ENCODE measurements at regions not wholly inside any gene's neighbourhood (a gene's known extent, or its start where the extent isn't known, plus 50 kb on each side); places are given as distances from the start of the nearest gene placed in this dataset.
"Not testable (repeated sequence)": the region's sequence is repeated elsewhere in the genome, so short reads cannot be mapped to it uniquely, and the experiment has no call there.

DNA sequence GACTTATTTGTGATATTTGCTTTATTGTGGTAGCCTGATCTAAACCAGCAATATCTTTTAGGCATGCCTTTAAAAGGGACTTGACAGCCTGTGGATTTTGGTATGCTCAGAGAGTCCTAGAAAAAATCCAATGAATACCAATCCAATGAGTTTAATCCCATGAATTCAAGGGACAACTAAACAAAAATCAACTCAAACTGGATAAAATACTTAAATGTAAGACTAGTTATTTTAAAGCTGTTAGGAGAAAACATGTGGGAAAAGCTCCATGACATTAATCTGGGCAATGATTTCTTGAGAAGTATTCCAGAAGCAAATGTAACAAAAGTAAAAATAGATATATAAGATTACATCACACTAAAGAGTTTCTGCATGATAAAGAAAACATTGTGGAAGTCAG, 711.5 kb upstream of the PITX2 start:
- Mint-ChIP-seq H3K9me3 (peaks cover 5% of the 10 kb centered on the region), H3K4me3 (no peak overlapping the region), H3K4me1 (no peaks in the 10 kb centered on the region), H3K27ac (no peak overlapping the region), H3K36me3 (ENCODE audit: low read depth) (peaks cover 4% of the 10 kb centered on the region), H3K27me3 (ENCODE audit: low read depth, poor library complexity) (peaks cover 4% of the 10 kb centered on the region)
- DNase-seq: no peak
- TF ChIP-seq, protein P1, sequence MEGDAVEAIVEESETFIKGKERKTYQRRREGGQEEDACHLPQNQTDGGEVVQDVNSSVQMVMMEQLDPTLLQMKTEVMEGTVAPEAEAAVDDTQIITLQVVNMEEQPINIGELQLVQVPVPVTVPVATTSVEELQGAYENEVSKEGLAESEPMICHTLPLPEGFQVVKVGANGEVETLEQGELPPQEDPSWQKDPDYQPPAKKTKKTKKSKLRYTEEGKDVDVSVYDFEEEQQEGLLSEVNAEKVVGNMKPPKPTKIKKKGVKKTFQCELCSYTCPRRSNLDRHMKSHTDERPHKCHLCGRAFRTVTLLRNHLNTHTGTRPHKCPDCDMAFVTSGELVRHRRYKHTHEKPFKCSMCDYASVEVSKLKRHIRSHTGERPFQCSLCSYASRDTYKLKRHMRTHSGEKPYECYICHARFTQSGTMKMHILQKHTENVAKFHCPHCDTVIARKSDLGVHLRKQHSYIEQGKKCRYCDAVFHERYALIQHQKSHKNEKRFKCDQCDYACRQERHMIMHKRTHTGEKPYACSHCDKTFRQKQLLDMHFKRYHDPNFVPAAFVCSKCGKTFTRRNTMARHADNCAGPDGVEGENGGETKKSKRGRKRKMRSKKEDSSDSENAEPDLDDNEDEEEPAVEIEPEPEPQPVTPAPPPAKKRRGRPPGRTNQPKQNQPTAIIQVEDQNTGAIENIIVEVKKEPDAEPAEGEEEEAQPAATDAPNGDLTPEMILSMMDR (IDR thresholded peaks at IDR 0.05): no peak

DNA sequence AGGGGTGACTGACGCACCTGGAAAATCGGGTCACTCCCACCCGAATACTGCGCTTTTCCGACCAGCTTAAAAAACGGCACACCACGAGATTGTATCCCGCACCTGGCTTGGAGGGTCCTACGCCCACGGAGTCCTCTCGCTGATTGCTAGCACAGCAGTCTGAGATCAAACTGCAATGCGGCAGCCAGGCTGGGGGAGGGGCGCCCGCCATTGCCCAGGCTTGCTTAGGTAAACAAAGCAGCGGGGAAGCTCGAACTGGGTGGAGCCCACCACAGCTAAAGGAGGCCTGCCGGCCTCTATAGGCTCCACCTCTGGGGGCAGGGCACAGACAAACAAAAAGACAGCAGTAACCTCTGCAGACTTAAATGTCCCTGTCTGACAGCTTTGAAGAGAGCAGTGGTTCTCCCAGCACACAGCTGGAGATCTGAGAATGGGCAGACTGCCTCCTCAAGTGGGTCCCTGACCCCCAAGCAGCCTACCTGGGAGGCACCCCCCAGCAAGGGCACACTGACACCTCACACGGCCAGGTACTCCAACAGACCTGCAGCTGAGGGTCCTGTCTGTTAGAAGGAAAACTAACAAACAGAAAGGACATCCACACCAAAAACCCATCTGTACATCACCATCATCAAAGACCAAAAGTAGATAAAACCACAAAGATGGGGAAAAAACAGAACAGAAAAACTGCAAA, 714.5 kb upstream of the PITX2 start:
- not testable (repeated sequence) for H3K4me1 Mint-ChIP-seq; DNase-seq; H3K36me3 Mint-ChIP-seq (ENCODE audit: low read depth); H3K27ac Mint-ChIP-seq; H3K27me3 Mint-ChIP-seq (ENCODE audit: low read depth, poor library complexity); H3K9me3 Mint-ChIP-seq; H3K4me3 Mint-ChIP-seq

DNA sequence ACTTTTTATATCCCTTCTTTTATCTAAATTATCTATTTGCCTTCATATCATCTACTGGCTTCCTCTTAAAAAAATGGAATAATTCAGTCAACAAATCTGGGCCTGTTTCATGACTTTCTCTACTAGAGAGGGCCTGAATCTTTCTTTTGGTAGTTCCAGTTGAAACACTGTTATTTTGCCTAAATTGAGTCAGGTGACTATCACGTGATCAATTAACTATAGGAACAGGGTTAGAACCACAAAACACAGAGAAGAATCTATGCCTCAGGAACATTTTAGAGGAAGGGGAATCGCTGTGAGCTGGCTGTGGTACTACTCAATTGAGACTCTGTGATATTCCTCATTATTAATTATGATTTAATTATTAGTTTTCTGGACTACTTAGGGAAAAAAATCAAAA, 736.7 kb upstream of the PITX2 start:
- Mint-ChIP-seq H3K27ac (no peak overlapping the region), H3K9me3 (peaks cover 8% of the 10 kb centered on the region), H3K4me3 (no peak overlapping the region), H3K4me1 (peaks cover 8% of the 10 kb centered on the region), H3K36me3 (ENCODE audit: low read depth) (no peaks in the 10 kb centered on the region), H3K27me3 (ENCODE audit: low read depth, poor library complexity) (peaks cover 4% of the 10 kb centered on the region)
- TF ChIP-seq, protein P1 (IDR thresholded peaks at IDR 0.05): no peak
- no peak for DNase-seq

DNA sequence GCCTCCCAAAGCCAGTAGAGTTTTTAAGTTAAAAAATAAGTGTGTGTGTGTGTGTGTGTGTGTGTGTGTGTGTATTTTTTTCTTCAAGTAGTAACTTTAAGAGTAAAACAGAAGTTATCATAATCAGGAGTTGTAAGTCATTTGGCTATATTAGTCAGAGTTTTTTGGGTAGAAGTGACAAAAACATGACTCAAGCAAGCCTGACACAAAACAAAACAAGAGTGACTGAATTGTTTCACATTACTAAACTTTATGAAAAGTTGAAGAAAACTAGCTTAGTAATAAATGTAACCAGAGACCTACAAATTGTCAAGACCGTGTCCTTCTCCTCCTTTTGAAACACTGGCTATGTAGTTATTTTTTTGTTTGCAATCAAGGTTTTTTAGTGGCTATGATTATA, 738.0 kb upstream of the PITX2 start:
- no peak overlapping the region for H3K27ac Mint-ChIP-seq
- H3K27me3 Mint-ChIP-seq (ENCODE audit: low read depth, poor library complexity): peaks cover 4% of the 10 kb centered on the region
- TF ChIP-seq, protein P1 (IDR thresholded peaks at IDR 0.05): no peak
- H3K36me3 Mint-ChIP-seq (ENCODE audit: low read depth): no peaks in the 10 kb centered on the region
- H3K9me3 Mint-ChIP-seq: peaks cover 11% of the 10 kb centered on the region
- H3K4me3 Mint-ChIP-seq: no peak overlapping the region
- H3K4me1 Mint-ChIP-seq: peaks cover 8% of the 10 kb centered on the region
- no peak for DNase-seq

DNA sequence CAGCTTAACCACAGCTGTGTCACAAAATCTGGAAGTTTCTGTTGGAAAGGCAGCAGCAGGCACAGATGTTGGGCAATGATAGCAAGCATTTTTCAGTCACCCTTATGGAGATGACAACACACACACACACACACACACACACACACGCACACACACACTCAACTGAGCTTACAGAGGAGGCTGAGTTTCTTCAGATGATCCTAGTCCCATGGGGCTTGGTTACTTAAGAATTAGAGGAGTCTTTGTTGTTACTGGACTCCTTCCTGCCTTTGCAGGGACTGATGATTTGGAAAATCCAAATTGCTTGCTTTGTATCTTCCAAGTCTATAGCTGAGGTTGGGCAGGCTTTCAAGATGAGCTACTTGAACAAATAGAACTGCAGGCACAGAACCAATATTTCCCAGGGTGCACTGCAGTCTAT, 740.1 kb upstream of the PITX2 start:
- TF ChIP-seq, protein P1 (IDR thresholded peaks at IDR 0.05): no peak
- Mint-ChIP-seq H3K36me3 (ENCODE audit: low read depth) (no peaks in the 10 kb centered on the region), H3K27me3 (ENCODE audit: low read depth, poor library complexity) (no peaks in the 10 kb centered on the region), H3K4me3 (no peak overlapping the region), H3K9me3 (peaks cover 11% of the 10 kb centered on the region), H3K27ac (peak overlapping the region; percentile 20), H3K4me1 (peaks cover 8% of the 10 kb centered on the region)
- no peak for DNase-seq

DNA sequence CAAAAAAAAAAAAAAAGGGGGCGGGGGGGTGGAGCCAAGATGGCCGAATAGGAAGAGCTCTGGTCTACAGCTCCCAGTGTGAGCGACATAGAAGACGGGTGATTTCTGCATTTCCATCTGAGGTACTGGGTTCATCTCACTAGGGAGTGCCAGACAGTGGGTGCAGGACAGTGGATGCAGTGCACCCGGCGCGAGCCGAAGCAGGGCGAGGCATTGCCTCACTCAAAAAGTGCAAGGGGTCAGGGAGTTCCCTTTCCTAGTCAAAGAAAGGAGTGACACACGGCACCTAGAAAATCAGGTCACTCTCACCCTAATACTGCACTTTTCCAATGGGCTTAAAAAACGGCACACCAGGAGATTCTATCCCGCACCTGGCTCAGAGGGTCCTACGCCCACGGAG, 755.0 kb upstream of the PITX2 start:
- not testable (repeated sequence) for DNase-seq; H3K36me3 Mint-ChIP-seq (ENCODE audit: low read depth); H3K4me1 Mint-ChIP-seq; H3K4me3 Mint-ChIP-seq; H3K27me3 Mint-ChIP-seq (ENCODE audit: low read depth, poor library complexity); H3K27ac Mint-ChIP-seq
- H3K9me3 Mint-ChIP-seq: peaks cover 34% of the 10 kb centered on the region

DNA sequence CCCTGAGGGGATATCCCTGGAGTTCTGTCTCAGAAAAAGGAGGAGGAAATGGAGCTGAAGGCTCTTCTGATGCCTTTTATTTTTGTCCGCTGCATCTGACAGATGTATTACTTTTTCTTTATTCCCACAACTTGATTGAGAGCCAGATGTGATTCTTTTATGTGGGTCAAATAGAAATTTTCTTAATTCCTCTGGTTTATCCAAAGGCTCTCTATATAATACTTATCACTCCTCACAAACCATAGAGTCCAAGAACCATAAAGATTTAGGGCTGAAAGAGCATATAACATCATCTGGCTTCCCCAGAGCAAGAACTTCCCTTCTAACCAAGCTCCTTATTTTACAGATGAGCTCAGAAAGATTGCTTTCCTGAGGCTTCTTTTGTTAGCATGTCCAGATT, 756.7 kb upstream of the FAM241A start:
- no peak for DNase-seq
- no peaks in the 10 kb centered on the region for H3K36me3 Mint-ChIP-seq (ENCODE audit: low read depth)
- no peak overlapping the region for H3K27ac Mint-ChIP-seq
- no peak overlapping the region for H3K4me3 Mint-ChIP-seq
- peaks cover 3% of the 10 kb centered on the region for H3K27me3 Mint-ChIP-seq (ENCODE audit: low read depth, poor library complexity)
- no peaks in the 10 kb centered on the region for H3K4me1 Mint-ChIP-seq
- no peaks in the 10 kb centered on the region for H3K9me3 Mint-ChIP-seq
- TF ChIP-seq, protein P1 (IDR thresholded peaks at IDR 0.05): no peak

Measured in nephron progenitor cell (in vitro differentiated cells).